ENCODE measurements at regions not wholly inside any gene's neighbourhood (a gene's known extent, or its start where the extent isn't known, plus 50 kb on each side); places are given as distances from the start of the nearest gene placed in this dataset.

DNA sequence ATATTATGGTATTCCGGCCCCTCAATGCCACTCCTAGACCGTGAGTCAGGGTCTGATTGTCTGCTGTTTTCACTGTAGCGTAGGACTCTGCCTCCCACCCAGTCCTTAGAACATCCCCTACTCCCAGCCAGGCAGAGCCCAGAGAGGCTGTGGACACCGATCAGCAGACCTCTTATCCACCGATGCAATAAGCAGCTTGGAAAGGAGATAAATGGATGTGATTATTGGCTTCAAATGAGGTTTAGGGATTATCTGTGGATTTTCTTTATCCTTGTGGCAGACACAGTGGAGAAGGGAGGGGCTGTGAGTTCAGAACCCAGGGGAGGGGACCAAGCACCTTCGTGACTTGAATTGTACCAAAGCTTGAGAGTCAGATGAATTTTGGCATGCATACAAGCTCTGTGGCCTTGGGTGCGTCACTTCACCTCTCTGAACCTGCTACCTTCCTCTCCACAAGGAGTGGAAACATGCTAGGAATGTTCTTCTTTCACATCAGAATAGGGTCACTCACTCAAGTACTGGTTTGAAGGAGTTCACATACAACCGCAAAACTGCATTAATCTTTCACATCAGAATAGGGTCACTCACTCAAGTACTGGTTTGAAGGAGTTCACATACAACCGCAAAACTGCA, 83.1 kb upstream of the CPLX2 start:
- intact Hi-C loops (cut with DNase I), result no loop called here
- Histone ChIP-seq H3K27ac (no peak overlapping the region), H3K36me3 (no peaks in the 10 kb centered on the region), H3K9me3 (no peaks in the 10 kb centered on the region), H3K27me3 (no peaks in the 10 kb centered on the region), H3K4me1 (ENCODE audit: insufficient read depth) (no peaks in the 10 kb centered on the region), H3K4me3 (no peak overlapping the region)
- WGBS, 3 donors, result 71 to 82% (median 73%) methylated on average over 9 of the region's 9 CpGs
- no peak for DNase-seq
- no peak for TF ChIP-seq POLR2A (IDR thresholded peaks at IDR 0.05)
- no peak for TF ChIP-seq EP300 (IDR thresholded peaks at IDR 0.05)
- TF ChIP-seq, protein P1, sequence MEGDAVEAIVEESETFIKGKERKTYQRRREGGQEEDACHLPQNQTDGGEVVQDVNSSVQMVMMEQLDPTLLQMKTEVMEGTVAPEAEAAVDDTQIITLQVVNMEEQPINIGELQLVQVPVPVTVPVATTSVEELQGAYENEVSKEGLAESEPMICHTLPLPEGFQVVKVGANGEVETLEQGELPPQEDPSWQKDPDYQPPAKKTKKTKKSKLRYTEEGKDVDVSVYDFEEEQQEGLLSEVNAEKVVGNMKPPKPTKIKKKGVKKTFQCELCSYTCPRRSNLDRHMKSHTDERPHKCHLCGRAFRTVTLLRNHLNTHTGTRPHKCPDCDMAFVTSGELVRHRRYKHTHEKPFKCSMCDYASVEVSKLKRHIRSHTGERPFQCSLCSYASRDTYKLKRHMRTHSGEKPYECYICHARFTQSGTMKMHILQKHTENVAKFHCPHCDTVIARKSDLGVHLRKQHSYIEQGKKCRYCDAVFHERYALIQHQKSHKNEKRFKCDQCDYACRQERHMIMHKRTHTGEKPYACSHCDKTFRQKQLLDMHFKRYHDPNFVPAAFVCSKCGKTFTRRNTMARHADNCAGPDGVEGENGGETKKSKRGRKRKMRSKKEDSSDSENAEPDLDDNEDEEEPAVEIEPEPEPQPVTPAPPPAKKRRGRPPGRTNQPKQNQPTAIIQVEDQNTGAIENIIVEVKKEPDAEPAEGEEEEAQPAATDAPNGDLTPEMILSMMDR (IDR thresholded peaks at IDR 0.05), result no peak

DNA sequence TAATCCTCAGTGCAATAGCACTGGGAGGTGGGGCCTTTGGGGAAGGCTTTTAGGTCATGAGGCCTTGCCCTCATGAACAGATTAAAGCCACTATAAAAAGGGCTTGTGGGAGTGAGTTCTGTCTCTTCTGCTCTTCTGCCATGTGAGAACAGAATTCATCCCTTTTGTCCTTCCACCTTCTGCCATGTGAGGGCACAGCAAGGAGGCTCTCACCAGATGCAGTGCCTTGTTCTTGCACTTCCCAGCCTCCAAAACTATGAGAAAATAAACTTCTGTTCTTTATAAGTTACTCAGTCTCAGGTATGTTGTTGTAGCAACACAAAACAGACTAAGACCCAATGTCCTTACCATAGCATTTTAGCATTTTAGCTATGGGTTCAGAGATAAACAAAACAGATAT, 81.7 kb upstream of the CPLX2 start:
- Histone ChIP-seq H3K4me1 (ENCODE audit: insufficient read depth) (no peaks in the 10 kb centered on the region), H3K27me3 (no peaks in the 10 kb centered on the region), H3K4me3 (no peak overlapping the region), H3K36me3 (no peaks in the 10 kb centered on the region), H3K9me3 (no peaks in the 10 kb centered on the region), H3K27ac (no peak overlapping the region)
- DNase-seq, result no peak
- intact Hi-C loops (cut with DNase I), result no loop called here
- TF ChIP-seq, protein P1 (IDR thresholded peaks at IDR 0.05), result no peak
- TF ChIP-seq POLR2A (IDR thresholded peaks at IDR 0.05), result no peak
- no peak for TF ChIP-seq EP300 (IDR thresholded peaks at IDR 0.05)

GRCh38 chr5:175790796-175791195, 80.6 kb upstream of the CPLX2 start:
- Histone ChIP-seq H3K36me3 (no peaks in the 10 kb centered on the region), H3K4me1 (ENCODE audit: insufficient read depth) (no peaks in the 10 kb centered on the region), H3K27ac (no peak overlapping the region), H3K9me3 (no peaks in the 10 kb centered on the region), H3K27me3 (no peaks in the 10 kb centered on the region), H3K4me3 (no peak overlapping the region)
- 29 to 42% (median 38%) methylated on average over 4 of the region's 4 CpGs for WGBS, 3 donors
- TF ChIP-seq EP300 (IDR thresholded peaks at IDR 0.05), result no peak
- TF ChIP-seq, protein P1 (IDR thresholded peaks at IDR 0.05), result no peak
- no peak for TF ChIP-seq POLR2A (IDR thresholded peaks at IDR 0.05)
- no peak for DNase-seq
- intact Hi-C loops (cut with DNase I), result no loop called here

DNA sequence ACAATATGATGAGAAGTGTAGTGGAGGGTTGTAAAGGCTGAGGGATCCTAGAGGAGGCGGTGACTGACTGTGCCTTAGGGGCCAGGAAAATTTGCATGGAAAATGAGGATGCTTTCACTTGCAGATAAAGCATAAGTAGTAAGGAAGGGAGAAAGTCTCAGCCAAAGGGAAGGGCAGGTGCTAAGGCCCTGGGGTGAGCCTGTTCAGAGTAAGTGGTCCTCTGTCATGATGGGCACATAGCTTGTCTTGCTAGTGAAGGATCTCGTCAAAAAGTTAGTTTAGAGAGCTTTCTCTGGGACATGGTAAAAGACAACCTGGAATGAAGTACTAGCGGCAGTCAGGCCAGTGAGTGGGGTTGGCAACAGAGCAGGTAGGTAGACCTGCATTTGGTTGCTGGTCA, 75.4 kb upstream of the CPLX2 start:
- H3K27ac ChIP-seq, result no peak overlapping the region
- intact Hi-C loops (cut with DNase I), result no loop called here
- DNase-seq, result no peak
- no peaks in the 10 kb centered on the region for H3K9me3 ChIP-seq
- no peaks in the 10 kb centered on the region for H3K27me3 ChIP-seq
- H3K4me1 ChIP-seq (ENCODE audit: insufficient read depth), result peaks cover 9% of the 10 kb centered on the region
- H3K36me3 ChIP-seq, result no peaks in the 10 kb centered on the region
- TF ChIP-seq, protein P1 (IDR thresholded peaks at IDR 0.05), result no peak
- TF ChIP-seq POLR2A (IDR thresholded peaks at IDR 0.05) (no peak), EP300 (IDR thresholded peaks at IDR 0.05) (no peak)
- WGBS, 3 donors, result 56 to 58% (median 57%) methylated on average over 3 of the region's 3 CpGs
- no peak overlapping the region for H3K4me3 ChIP-seq

Data from ovary (tissue), 7 donors.